Brain pericyte (primary cell): ENCODE measurements at regions not wholly inside any gene's neighbourhood (a gene's known extent, or its start where the extent isn't known, plus 50 kb on each side); places are given as distances from the start of the nearest gene placed in this dataset.

Experiments used
- DNase-seq: peaks from one replicate; pipeline ENCODE4 v3.0.0-alpha.2; 2012; ENCODE audit warnings: low read depth, low spot score

GRCh38 chr7:81606078-81606863 lies 163.6 kb downstream of the HGF start:
- no peak for DNase-seq

GRCh38 chr7:81605493-81605892 lies 164.4 kb downstream of the HGF start:
- DNase-seq: no peak

- no peak for DNase-seq
These were observed 165.1 kb downstream of the HGF start for GRCh38 chr7:81604808-81605174.

- DNase-seq: no peak
These were observed 165.6 kb downstream of the HGF start for GRCh38 chr7:81604075-81604807.

- no peak for DNase-seq
These were observed 169.2 kb downstream of the HGF start for GRCh38 chr7:81600608-81601007.

- no peak for DNase-seq
These were observed 170.9 kb downstream of the HGF start for GRCh38 chr7:81598951-81599350.

GRCh38 chr7:81594767-81595166 lies 175.1 kb downstream of the HGF start:
- DNase-seq: no peak

- DNase-seq: no peak
These were observed 179.7 kb downstream of the HGF start for GRCh38 chr7:81590131-81590530.

- DNase-seq: no peak
These were observed 185.2 kb downstream of the HGF start for GRCh38 chr7:81584667-81585066.

GRCh38 chr7:81583882-81584533 lies 185.8 kb downstream of the HGF start:
- no peak for DNase-seq

GRCh38 chr7:81583090-81583489 lies 186.8 kb downstream of the HGF start:
- DNase-seq: no peak

GRCh38 chr7:81577642-81578340 lies 192.1 kb downstream of the HGF start:
- DNase-seq: no peak

GRCh38 chr7:81574723-81575326 lies 195.0 kb downstream of the HGF start:
- no peak for DNase-seq

GRCh38 chr7:81573932-81574331 lies 195.9 kb downstream of the HGF start:
- DNase-seq: no peak

- no peak for DNase-seq
These were observed 196.7 kb downstream of the HGF start for GRCh38 chr7:81573128-81573527.

GRCh38 chr7:81562581-81562980 lies 207.3 kb downstream of the HGF start:
- DNase-seq: no peak

- DNase-seq: no peak
These were observed 209.1 kb downstream of the HGF start for GRCh38 chr7:81560708-81561107.

- DNase-seq: no peak
These were observed 220.3 kb downstream of the HGF start for GRCh38 chr7:81549484-81550016.

GRCh38 chr7:81534996-81535395 lies 234.9 kb downstream of the HGF start:
- no peak for DNase-seq

- DNase-seq: no peak
These were observed 235.4 kb downstream of the HGF start for GRCh38 chr7:81534446-81534845.

GRCh38 chr7:81533931-81534330 lies 235.9 kb downstream of the HGF start:
- no peak for DNase-seq
